Activated effector memory CD4-positive, alpha-beta T cell treated with anti-CD3 and anti-CD28 coated beads, Interleukin-2, amount 50 U/mL, for 16 hours (primary cell): ENCODE measurements at regions not wholly inside any gene's neighbourhood (a gene's known extent, or its start where the extent isn't known, plus 50 kb on each side); places are given as distances from the start of the nearest gene placed in this dataset.

ENCODE experiments used
- DNase-seq: peaks from one replicate; pipeline ENCODE4 v3.0.0-alpha.2; 2020

- DNase-seq, result no peak
Observed at GRCh38 chr11:13062115-13062514, 53.0 kb downstream of the RASSF10 start.

GRCh38 chr11:13064593-13064992 is 55.5 kb downstream of the RASSF10 start:
- no peak for DNase-seq

- no peak for DNase-seq
Observed at GRCh38 chr11:13065200-13065787, 56.2 kb downstream of the RASSF10 start.

GRCh38 chr11:13068211-13068610 is 59.1 kb downstream of the RASSF10 start:
- no peak for DNase-seq

- no peak for DNase-seq
Observed at GRCh38 chr11:13073119-13073981, 64.2 kb downstream of the RASSF10 start.

- no peak for DNase-seq
Observed at GRCh38 chr11:13074714-13075464, 65.8 kb downstream of the RASSF10 start.

- DNase-seq, result no peak
Observed at GRCh38 chr11:13076961-13077360, 67.8 kb downstream of the RASSF10 start.

GRCh38 chr11:13080861-13081260 is 71.7 kb downstream of the RASSF10 start:
- DNase-seq, result no peak

- no peak for DNase-seq
Observed at GRCh38 chr11:13082588-13082987, 73.5 kb downstream of the RASSF10 start.

- DNase-seq, result no peak
Observed at GRCh38 chr11:13090228-13090708, 81.2 kb downstream of the RASSF10 start.

GRCh38 chr11:13091373-13091772 is 82.3 kb downstream of the RASSF10 start:
- DNase-seq, result no peak

GRCh38 chr11:13091804-13092203 is 82.7 kb downstream of the RASSF10 start:
- DNase-seq, result no peak

GRCh38 chr11:13094930-13095687 is 86.0 kb downstream of the RASSF10 start:
- no peak for DNase-seq

- DNase-seq, result no peak
Observed at GRCh38 chr11:13098063-13098462, 88.9 kb downstream of the RASSF10 start.

GRCh38 chr11:13098616-13099289 is 89.6 kb downstream of the RASSF10 start:
- no peak for DNase-seq

GRCh38 chr11:13101644-13102512 is 92.8 kb downstream of the RASSF10 start:
- DNase-seq, result no peak

GRCh38 chr11:13102513-13102840 is 93.4 kb downstream of the RASSF10 start:
- no peak for DNase-seq

GRCh38 chr11:13102865-13103539 is 93.9 kb downstream of the RASSF10 start:
- DNase-seq, result no peak

- DNase-seq, result no peak
Observed at GRCh38 chr11:13103962-13104554, 94.9 kb downstream of the RASSF10 start.

GRCh38 chr11:13104619-13105236 is 95.6 kb downstream of the RASSF10 start:
- no peak for DNase-seq
